ENCODE measurements at regions not wholly inside any gene's neighbourhood (a gene's known extent, or its start where the extent isn't known, plus 50 kb on each side); places are given as distances from the start of the nearest gene placed in this dataset.
A peak's percentile ranks its signal among the peaks of the same experiment; 100 is the strongest.

GRCh38 chr2:18151237-18151636, 272.8 kb downstream of the KCNS3 start:
- H3K4me3 ChIP-seq (ENCODE audit: low read length), result no peak overlapping the region
- no peaks in the 10 kb centered on the region for H3F3A ChIP-seq (ENCODE audit: control insufficient read depth, insufficient read depth)
- H3K79me2 ChIP-seq (ENCODE audit: control insufficient read depth, low read length), result no peaks in the 10 kb centered on the region
- H3K27me3 ChIP-seq (ENCODE audit: control insufficient read depth, low read length), result no peaks in the 10 kb centered on the region
- H3K27ac ChIP-seq (ENCODE audit: low read depth, low read length), result no peak overlapping the region
- H3K4me2 ChIP-seq (ENCODE audit: low read length), result no peak overlapping the region
- no peaks in the 10 kb centered on the region for H3K36me3 ChIP-seq (ENCODE audit: control insufficient read depth, low read length)
- no peaks in the 10 kb centered on the region for H3K9me2 ChIP-seq (replicated peaks; ENCODE audit: control insufficient read depth, low read length)
- no peaks in the 10 kb centered on the region for H3K9me3 ChIP-seq (ENCODE audit: control insufficient read depth, insufficient read depth, low read length)
- no peaks in the 10 kb centered on the region for H4K20me1 ChIP-seq (ENCODE audit: control insufficient read depth, insufficient read depth, low read depth, low read length)
- H3K4me1 ChIP-seq (ENCODE audit: control insufficient read depth, low read length), result no peaks in the 10 kb centered on the region
- no peak for TF ChIP-seq CTCF (IDR thresholded peaks at IDR 0.05; ENCODE audit: low read depth, low read length, poor library complexity, severe bottlenecking)
- no peak for TF ChIP-seq EZH2phosphoT487 (IDR thresholded peaks at IDR 0.05; ENCODE audit: borderline replicate concordance, low read length)

- Histone ChIP-seq H3F3A (ENCODE audit: control insufficient read depth, insufficient read depth) (no peaks in the 10 kb centered on the region), H3K79me2 (ENCODE audit: control insufficient read depth, low read length) (no peaks in the 10 kb centered on the region), H3K4me1 (ENCODE audit: control insufficient read depth, low read length) (no peaks in the 10 kb centered on the region), H3K9me3 (ENCODE audit: control insufficient read depth, insufficient read depth, low read length) (no peaks in the 10 kb centered on the region), H3K36me3 (ENCODE audit: control insufficient read depth, low read length) (no peaks in the 10 kb centered on the region), H4K20me1 (ENCODE audit: control insufficient read depth, insufficient read depth, low read depth, low read length) (no peaks in the 10 kb centered on the region), H3K27me3 (ENCODE audit: control insufficient read depth, low read length) (no peaks in the 10 kb centered on the region), H3K4me2 (ENCODE audit: low read length) (no peak overlapping the region), H3K4me3 (ENCODE audit: low read length) (no peak overlapping the region), H3K9me2 (replicated peaks; ENCODE audit: control insufficient read depth, low read length) (no peaks in the 10 kb centered on the region), H3K27ac (ENCODE audit: low read depth, low read length) (no peak overlapping the region)
- peak; percentile 78 for TF ChIP-seq CTCF (IDR thresholded peaks at IDR 0.05; ENCODE audit: low read depth, low read length, poor library complexity, severe bottlenecking)
- no peak for TF ChIP-seq EZH2phosphoT487 (IDR thresholded peaks at IDR 0.05; ENCODE audit: borderline replicate concordance, low read length)
These were observed 271.3 kb downstream of the KCNS3 start for GRCh38 chr2:18149660-18150246.

GRCh38 chr2:18136881-18137475, 258.5 kb downstream of the KCNS3 start:
- Histone ChIP-seq H3K4me2 (ENCODE audit: low read length) (no peak overlapping the region), H3K79me2 (ENCODE audit: control insufficient read depth, low read length) (no peaks in the 10 kb centered on the region), H3K9me2 (replicated peaks; ENCODE audit: control insufficient read depth, low read length) (no peaks in the 10 kb centered on the region), H3K9me3 (ENCODE audit: control insufficient read depth, insufficient read depth, low read length) (no peaks in the 10 kb centered on the region), H3F3A (ENCODE audit: control insufficient read depth, insufficient read depth) (no peaks in the 10 kb centered on the region), H3K4me1 (ENCODE audit: control insufficient read depth, low read length) (no peaks in the 10 kb centered on the region), H3K27ac (ENCODE audit: low read depth, low read length) (no peak overlapping the region), H3K36me3 (ENCODE audit: control insufficient read depth, low read length) (no peaks in the 10 kb centered on the region), H3K4me3 (ENCODE audit: low read length) (no peak overlapping the region), H4K20me1 (ENCODE audit: control insufficient read depth, insufficient read depth, low read depth, low read length) (no peaks in the 10 kb centered on the region), H3K27me3 (ENCODE audit: control insufficient read depth, low read length) (no peaks in the 10 kb centered on the region)
- TF ChIP-seq EZH2phosphoT487 (IDR thresholded peaks at IDR 0.05; ENCODE audit: borderline replicate concordance, low read length) (no peak), CTCF (IDR thresholded peaks at IDR 0.05; ENCODE audit: low read depth, low read length, poor library complexity, severe bottlenecking) (no peak)
